ENCODE measurements at regions not wholly inside any gene's neighbourhood (a gene's known extent, or its start where the extent isn't known, plus 50 kb on each side); places are given as distances from the start of the nearest gene placed in this dataset.

DNA sequence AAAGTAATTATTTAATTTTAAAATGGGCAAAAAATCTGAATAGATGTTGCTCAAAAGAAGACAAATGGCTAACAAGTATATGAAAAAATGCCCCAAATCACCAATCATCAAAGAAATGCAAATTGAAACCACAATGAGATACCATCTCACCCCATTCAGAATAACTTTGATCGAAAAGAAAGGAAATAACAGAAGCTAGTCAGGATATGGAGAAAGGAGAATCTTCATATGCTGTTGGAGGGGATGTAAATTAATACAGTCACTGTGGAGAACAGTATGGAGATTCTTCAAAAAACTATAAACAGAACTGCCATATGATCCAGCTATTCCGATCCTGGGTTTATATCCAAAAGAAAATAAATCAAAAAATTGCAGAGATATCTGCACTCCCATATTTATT lies 418.5 kb upstream of the RGMB start:
- in situ Hi-C loops (cut with MboI), result loop anchor here (25.0 kb wide), 1 partner anchor 1143 kb away; no protein-coding TSS in a partner anchor
- H3K27ac ChIP-seq, result no peak overlapping the region
- H3K4me2 ChIP-seq (ENCODE audit: unreplicated experiment), result no peak overlapping the region
- H3K36me3 ChIP-seq (ENCODE audit: low read depth), result peaks cover 7% of the 10 kb centered on the region; the same call in 1 of the 2 replicates
- peaks cover 7% of the 10 kb centered on the region for H3F3A ChIP-seq (ENCODE audit: insufficient read depth)
- H3K4me3 ChIP-seq, result no peak overlapping the region
- TF ChIP-seq EZH2phosphoT487 (IDR thresholded peaks at IDR 0.05; ENCODE audit: insufficient read depth, low read depth) (no peak), EZH2 (IDR thresholded peaks at IDR 0.05; ENCODE audit: insufficient read depth, poor library complexity, severe bottlenecking) (no peak)
- no peak for DNase-seq
- no peaks in the 10 kb centered on the region for H4K20me1 ChIP-seq (ENCODE audit: insufficient read depth)
- no peaks in the 10 kb centered on the region for H3K79me2 ChIP-seq (ENCODE audit: insufficient read depth)
- peak overlapping the region; percentile 50 for H2AFZ ChIP-seq
- H3K9ac ChIP-seq, result no peak overlapping the region
- H3K9me2 ChIP-seq (ENCODE audit: insufficient read depth), result no peaks in the 10 kb centered on the region
- H3K9me3 ChIP-seq (ENCODE audit: low read depth), result peaks cover 14% of the 10 kb centered on the region
- no peaks in the 10 kb centered on the region for H3K27me3 ChIP-seq (replicated peaks; ENCODE audit: insufficient read depth)
- 40 to 49% methylated on average over 2 of the region's 2 CpGs for WGBS, 2 experiments (ENCODE audit: low coverage in 1 of 2, low lambda C conversion rate in 2 of 2, missing lambda C conversion rate in 2 of 2)
- no peaks in the 10 kb centered on the region for H3K4me1 ChIP-seq (ENCODE audit: insufficient read depth)

DNA sequence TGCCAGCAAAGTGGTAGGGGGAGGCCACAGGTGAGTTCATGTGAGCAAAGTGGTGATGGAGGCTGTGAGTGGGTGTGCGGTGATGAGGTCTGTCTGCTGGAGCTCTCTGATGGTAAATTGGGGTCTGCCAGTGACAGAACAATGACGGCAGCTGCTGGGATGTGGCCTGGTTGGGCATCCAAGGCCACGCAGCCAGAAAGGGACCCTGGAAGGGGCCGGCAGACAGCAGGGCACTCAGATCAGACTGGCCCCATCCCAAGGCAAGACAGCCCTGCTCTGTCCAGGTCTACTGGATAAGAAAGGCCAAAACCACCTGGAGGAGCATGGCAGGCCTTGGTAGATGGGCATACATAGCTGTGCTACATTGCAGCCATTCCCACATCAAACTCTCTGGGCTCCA lies 412.9 kb upstream of the RGMB start:
- in situ Hi-C loops (cut with MboI), result loop anchor here (25.0 kb wide), 1 partner anchor 1148 kb away; no protein-coding TSS in a partner anchor
- WGBS, 2 experiments (ENCODE audit: low coverage in 1 of 2, low lambda C conversion rate in 2 of 2, missing lambda C conversion rate in 2 of 2), result 91 to 94% methylated on average over 4 of the region's 4 CpGs
- no peak for TF ChIP-seq EZH2 (IDR thresholded peaks at IDR 0.05; ENCODE audit: insufficient read depth, poor library complexity, severe bottlenecking)

DNA sequence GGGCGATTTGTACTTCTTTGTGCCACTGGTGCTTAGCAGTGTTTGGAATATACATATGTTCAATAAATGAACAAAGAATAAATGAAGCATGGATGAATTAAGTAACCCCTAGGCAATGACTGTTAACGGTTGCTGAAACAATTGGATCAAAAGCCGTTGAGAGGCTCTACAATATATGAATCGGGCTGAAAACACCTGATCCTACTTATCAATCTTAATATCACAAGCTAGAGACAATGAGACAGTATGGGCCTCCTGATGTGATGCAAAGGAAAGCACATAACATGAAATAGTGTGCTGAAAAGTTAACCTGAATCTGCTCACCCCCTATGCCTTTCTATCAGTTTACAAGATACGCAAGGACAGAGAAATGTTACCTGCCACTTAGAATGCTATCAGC lies 410.3 kb upstream of the RGMB start:
- no peaks in the 10 kb centered on the region for H4K20me1 ChIP-seq (ENCODE audit: insufficient read depth)
- no peak overlapping the region for H2AFZ ChIP-seq
- no peaks in the 10 kb centered on the region for H3K4me1 ChIP-seq (ENCODE audit: insufficient read depth)
- no peak overlapping the region for H3K9ac ChIP-seq
- no peak for DNase-seq
- no peaks in the 10 kb centered on the region for H3K9me3 ChIP-seq (ENCODE audit: low read depth)
- in situ Hi-C loops (cut with MboI), result loop anchor here (25.0 kb wide), 1 partner anchor 1151 kb away; no protein-coding TSS in a partner anchor
- WGBS, 2 experiments (ENCODE audit: low coverage in 1 of 2, low lambda C conversion rate in 2 of 2, missing lambda C conversion rate in 2 of 2), result 88 to 90% methylated on average over 5 of the region's 5 CpGs
- H3K9me2 ChIP-seq (ENCODE audit: insufficient read depth), result no peaks in the 10 kb centered on the region
- no peak overlapping the region for H3K27ac ChIP-seq
- TF ChIP-seq EZH2 (IDR thresholded peaks at IDR 0.05; ENCODE audit: insufficient read depth, poor library complexity, severe bottlenecking) (no peak), EZH2phosphoT487 (IDR thresholded peaks at IDR 0.05; ENCODE audit: insufficient read depth, low read depth) (no peak)
- no peaks in the 10 kb centered on the region for H3F3A ChIP-seq (ENCODE audit: insufficient read depth)
- H3K4me3 ChIP-seq, result no peak overlapping the region
- H3K79me2 ChIP-seq (ENCODE audit: insufficient read depth), result no peaks in the 10 kb centered on the region
- no peaks in the 10 kb centered on the region for H3K36me3 ChIP-seq (ENCODE audit: low read depth)
- no peaks in the 10 kb centered on the region for H3K27me3 ChIP-seq (replicated peaks; ENCODE audit: insufficient read depth)
- no peak overlapping the region for H3K4me2 ChIP-seq (ENCODE audit: unreplicated experiment)

More for the DNA sequence above, 412.9 kb upstream of the RGMB start:
- H3K9me2 ChIP-seq (ENCODE audit: insufficient read depth), result no peaks in the 10 kb centered on the region
- H3K27ac ChIP-seq, result no peak overlapping the region
- no peaks in the 10 kb centered on the region for H3K9me3 ChIP-seq (ENCODE audit: low read depth)
- H3K27me3 ChIP-seq (replicated peaks; ENCODE audit: insufficient read depth), result no peaks in the 10 kb centered on the region
- DNase-seq, result no peak
- no peaks in the 10 kb centered on the region for H3F3A ChIP-seq (ENCODE audit: insufficient read depth)
- no peak overlapping the region for H2AFZ ChIP-seq
- no peaks in the 10 kb centered on the region for H3K36me3 ChIP-seq (ENCODE audit: low read depth)
- H3K9ac ChIP-seq, result no peak overlapping the region
- no peaks in the 10 kb centered on the region for H3K79me2 ChIP-seq (ENCODE audit: insufficient read depth)
- no peak overlapping the region for H3K4me2 ChIP-seq (ENCODE audit: unreplicated experiment)
- no peaks in the 10 kb centered on the region for H3K4me1 ChIP-seq (ENCODE audit: insufficient read depth)
- H4K20me1 ChIP-seq (ENCODE audit: insufficient read depth), result no peaks in the 10 kb centered on the region
- no peak overlapping the region for H3K4me3 ChIP-seq

DNA sequence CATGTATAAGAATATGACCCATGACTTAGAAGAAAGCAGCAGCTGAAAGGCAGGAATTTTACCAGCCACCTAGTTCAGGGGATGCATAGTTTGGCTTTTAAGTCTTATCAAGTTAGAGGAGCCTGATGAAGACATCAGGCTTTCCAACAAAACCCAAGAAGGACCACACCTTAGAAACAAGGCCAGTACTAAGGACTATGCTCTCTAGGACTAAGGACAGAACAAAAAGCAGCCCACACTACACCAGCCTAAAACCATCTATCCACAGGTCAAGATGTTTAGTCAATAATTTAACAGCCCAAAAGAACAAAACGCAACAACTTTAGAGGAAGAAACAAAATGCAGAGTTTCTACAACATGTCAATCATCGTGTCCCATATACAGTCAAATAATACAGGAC lies 408.9 kb upstream of the RGMB start:
- no peak overlapping the region for H3K27ac ChIP-seq
- TF ChIP-seq EZH2 (IDR thresholded peaks at IDR 0.05; ENCODE audit: insufficient read depth, poor library complexity, severe bottlenecking) (no peak), EZH2phosphoT487 (IDR thresholded peaks at IDR 0.05; ENCODE audit: insufficient read depth, low read depth) (no peak)
- no peaks in the 10 kb centered on the region for H3K27me3 ChIP-seq (replicated peaks; ENCODE audit: insufficient read depth)
- H3K79me2 ChIP-seq (ENCODE audit: insufficient read depth), result no peaks in the 10 kb centered on the region
- no peak overlapping the region for H3K4me3 ChIP-seq
- no peak overlapping the region for H3K9ac ChIP-seq
- no peaks in the 10 kb centered on the region for H3K9me3 ChIP-seq (ENCODE audit: low read depth)
- no peaks in the 10 kb centered on the region for H3K9me2 ChIP-seq (ENCODE audit: insufficient read depth)
- H3K4me1 ChIP-seq (ENCODE audit: insufficient read depth), result no peaks in the 10 kb centered on the region
- DNase-seq, result no peak
- WGBS, 2 experiments (ENCODE audit: low coverage in 1 of 2, low lambda C conversion rate in 2 of 2, missing lambda C conversion rate in 2 of 2), result 70 to 71% methylated on average over 2 of the region's 2 CpGs
- H3K36me3 ChIP-seq (ENCODE audit: low read depth), result no peaks in the 10 kb centered on the region
- in situ Hi-C loops (cut with MboI), result loop anchor here (25.0 kb wide), 1 partner anchor 1152 kb away; no protein-coding TSS in a partner anchor
- no peaks in the 10 kb centered on the region for H4K20me1 ChIP-seq (ENCODE audit: insufficient read depth)
- no peak overlapping the region for H3K4me2 ChIP-seq (ENCODE audit: unreplicated experiment)
- H3F3A ChIP-seq (ENCODE audit: insufficient read depth), result no peaks in the 10 kb centered on the region
- H2AFZ ChIP-seq, result no peak overlapping the region

DNA sequence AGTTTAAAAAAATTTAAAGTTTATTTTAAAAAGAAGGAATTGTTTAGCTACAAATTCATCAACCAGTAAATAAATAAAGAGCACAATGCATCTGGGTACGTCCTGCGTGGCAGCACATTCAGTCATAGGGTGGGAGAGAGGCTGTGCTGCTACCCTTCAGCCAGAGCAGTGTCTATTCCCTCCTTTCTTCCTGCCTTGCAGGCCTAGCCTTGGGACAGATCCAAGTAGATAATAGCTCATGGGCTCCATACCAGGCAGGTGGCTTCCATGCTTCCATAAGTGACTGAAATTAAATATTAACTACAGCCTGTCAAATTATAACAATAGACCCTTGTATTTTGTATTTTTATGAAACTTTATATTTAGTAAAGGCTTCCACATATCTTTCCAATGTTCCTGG lies 408.3 kb upstream of the RGMB start:
- Histone ChIP-seq H3K36me3 (ENCODE audit: low read depth) (no peaks in the 10 kb centered on the region), H3K9me3 (ENCODE audit: low read depth) (no peaks in the 10 kb centered on the region), H3K9ac (no peak overlapping the region), H3K9me2 (ENCODE audit: insufficient read depth) (no peaks in the 10 kb centered on the region), H3K4me1 (ENCODE audit: insufficient read depth) (no peaks in the 10 kb centered on the region), H3K4me2 (ENCODE audit: unreplicated experiment) (no peak overlapping the region), H3K27me3 (replicated peaks; ENCODE audit: insufficient read depth) (no peaks in the 10 kb centered on the region), H2AFZ (no peak overlapping the region), H3F3A (ENCODE audit: insufficient read depth) (no peaks in the 10 kb centered on the region), H3K79me2 (ENCODE audit: insufficient read depth) (no peaks in the 10 kb centered on the region), H4K20me1 (ENCODE audit: insufficient read depth) (no peaks in the 10 kb centered on the region), H3K27ac (no peak overlapping the region), H3K4me3 (no peak overlapping the region)
- DNase-seq, result no peak
- 85 to 86% methylated on average over 2 of the region's 2 CpGs for WGBS, 2 experiments (ENCODE audit: low coverage in 1 of 2, low lambda C conversion rate in 2 of 2, missing lambda C conversion rate in 2 of 2)
- in situ Hi-C loops (cut with MboI), result loop anchor here (25.0 kb wide), 1 partner anchor 1153 kb away; no protein-coding TSS in a partner anchor
- no peak for TF ChIP-seq EZH2 (IDR thresholded peaks at IDR 0.05; ENCODE audit: insufficient read depth, poor library complexity, severe bottlenecking)
- no peak for TF ChIP-seq EZH2phosphoT487 (IDR thresholded peaks at IDR 0.05; ENCODE audit: insufficient read depth, low read depth)

Measured in GM23248 (cell line).